ENCODE measurements at regions not wholly inside any gene's neighbourhood (a gene's known extent, or its start where the extent isn't known, plus 50 kb on each side); places are given as distances from the start of the nearest gene placed in this dataset.

DNA sequence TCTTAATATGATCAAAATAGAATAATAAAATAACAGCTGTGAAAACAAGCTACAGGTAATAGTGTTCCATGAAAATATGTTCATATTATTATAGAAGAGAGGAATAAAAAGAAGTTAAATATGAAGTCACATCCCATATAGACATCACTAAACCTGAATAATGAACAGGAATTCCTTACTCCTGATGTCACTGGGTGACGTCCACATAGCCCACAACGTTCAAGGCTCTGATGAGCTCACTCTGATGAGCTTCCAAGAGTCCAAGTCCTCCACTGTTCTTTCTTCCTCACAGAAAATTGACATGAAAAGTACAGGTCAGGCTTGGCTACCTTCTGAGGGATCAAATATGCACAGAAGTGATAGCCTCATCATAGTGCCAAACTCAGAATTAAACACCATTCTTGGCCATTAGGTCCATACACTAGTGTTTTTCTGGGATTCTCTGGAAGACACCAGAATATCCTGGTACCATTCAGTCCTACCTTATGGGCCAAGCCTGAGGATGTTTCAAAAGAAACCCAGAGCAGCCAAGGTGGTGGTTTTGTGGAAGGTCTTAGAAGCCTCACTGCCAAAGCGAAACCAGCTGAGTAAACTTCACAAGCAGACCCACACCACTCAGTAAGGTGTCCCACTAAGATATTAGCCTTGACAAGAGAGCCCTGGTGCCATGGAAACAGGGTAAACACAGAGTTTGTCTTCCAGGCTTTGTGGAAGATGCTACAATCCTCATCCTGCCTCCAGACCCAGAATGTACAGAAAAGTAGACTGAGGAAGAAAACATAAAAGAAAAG is 138.4 kb upstream of the HHIP start:
- TF ChIP-seq, protein P1, sequence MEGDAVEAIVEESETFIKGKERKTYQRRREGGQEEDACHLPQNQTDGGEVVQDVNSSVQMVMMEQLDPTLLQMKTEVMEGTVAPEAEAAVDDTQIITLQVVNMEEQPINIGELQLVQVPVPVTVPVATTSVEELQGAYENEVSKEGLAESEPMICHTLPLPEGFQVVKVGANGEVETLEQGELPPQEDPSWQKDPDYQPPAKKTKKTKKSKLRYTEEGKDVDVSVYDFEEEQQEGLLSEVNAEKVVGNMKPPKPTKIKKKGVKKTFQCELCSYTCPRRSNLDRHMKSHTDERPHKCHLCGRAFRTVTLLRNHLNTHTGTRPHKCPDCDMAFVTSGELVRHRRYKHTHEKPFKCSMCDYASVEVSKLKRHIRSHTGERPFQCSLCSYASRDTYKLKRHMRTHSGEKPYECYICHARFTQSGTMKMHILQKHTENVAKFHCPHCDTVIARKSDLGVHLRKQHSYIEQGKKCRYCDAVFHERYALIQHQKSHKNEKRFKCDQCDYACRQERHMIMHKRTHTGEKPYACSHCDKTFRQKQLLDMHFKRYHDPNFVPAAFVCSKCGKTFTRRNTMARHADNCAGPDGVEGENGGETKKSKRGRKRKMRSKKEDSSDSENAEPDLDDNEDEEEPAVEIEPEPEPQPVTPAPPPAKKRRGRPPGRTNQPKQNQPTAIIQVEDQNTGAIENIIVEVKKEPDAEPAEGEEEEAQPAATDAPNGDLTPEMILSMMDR (conservative IDR thresholded peaks at IDR 0.05; ENCODE audit: low read depth, low read length) = no peak
- TF ChIP-seq SMC3 (IDR thresholded peaks at IDR 0.05; ENCODE audit: low read depth, low read length) (no peak), POLR2A (IDR thresholded peaks at IDR 0.05; ENCODE audit: low read depth, low read length) (no peak), RAD21 (IDR thresholded peaks at IDR 0.05; ENCODE audit: low read length) (no peak), RFX5 (IDR thresholded peaks at IDR 0.05; ENCODE audit: low read depth, low read length) (no peak), CHD1 (IDR thresholded peaks at IDR 0.05; ENCODE audit: low read depth, low read length) (no peak), CEBPB (IDR thresholded peaks at IDR 0.05; ENCODE audit: low read depth, low read length) (no peak), MAFK (IDR thresholded peaks at IDR 0.05; ENCODE audit: low read depth, low read length) (no peak), RCOR1 (IDR thresholded peaks at IDR 0.05; ENCODE audit: insufficient replicate concordance, low read length) (no peak), FOS (IDR thresholded peaks at IDR 0.05; ENCODE audit: low read depth, low read length) (no peak), BHLHE40 (IDR thresholded peaks at IDR 0.05; ENCODE audit: low read depth, low read length) (no peak), MXI1 (IDR thresholded peaks at IDR 0.05; ENCODE audit: borderline replicate concordance, low read depth, low read length) (no peak)
- TF ChIP-seq, protein P2, sequence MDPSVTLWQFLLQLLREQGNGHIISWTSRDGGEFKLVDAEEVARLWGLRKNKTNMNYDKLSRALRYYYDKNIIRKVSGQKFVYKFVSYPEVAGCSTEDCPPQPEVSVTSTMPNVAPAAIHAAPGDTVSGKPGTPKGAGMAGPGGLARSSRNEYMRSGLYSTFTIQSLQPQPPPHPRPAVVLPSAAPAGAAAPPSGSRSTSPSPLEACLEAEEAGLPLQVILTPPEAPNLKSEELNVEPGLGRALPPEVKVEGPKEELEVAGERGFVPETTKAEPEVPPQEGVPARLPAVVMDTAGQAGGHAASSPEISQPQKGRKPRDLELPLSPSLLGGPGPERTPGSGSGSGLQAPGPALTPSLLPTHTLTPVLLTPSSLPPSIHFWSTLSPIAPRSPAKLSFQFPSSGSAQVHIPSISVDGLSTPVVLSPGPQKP (IDR thresholded peaks at IDR 0.05; ENCODE audit: borderline replicate concordance, low read depth, low read length) = no peak
- TF ChIP-seq, protein P3, sequence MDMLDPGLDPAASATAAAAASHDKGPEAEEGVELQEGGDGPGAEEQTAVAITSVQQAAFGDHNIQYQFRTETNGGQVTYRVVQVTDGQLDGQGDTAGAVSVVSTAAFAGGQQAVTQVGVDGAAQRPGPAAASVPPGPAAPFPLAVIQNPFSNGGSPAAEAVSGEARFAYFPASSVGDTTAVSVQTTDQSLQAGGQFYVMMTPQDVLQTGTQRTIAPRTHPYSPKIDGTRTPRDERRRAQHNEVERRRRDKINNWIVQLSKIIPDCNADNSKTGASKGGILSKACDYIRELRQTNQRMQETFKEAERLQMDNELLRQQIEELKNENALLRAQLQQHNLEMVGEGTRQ (IDR thresholded peaks at IDR 0.05; ENCODE audit: low read depth, low read length) = no peak
